NCI-H1048 (cell line): ENCODE measurements at regions not wholly inside any gene's neighbourhood (a gene's known extent, or its start where the extent isn't known, plus 50 kb on each side); places are given as distances from the start of the nearest gene placed in this dataset.

Source experiments
- DNase-seq: peaks from one replicate; lab custom pipeline; 2025; lab: John Stamatoyannopoulos, UW

DNA sequence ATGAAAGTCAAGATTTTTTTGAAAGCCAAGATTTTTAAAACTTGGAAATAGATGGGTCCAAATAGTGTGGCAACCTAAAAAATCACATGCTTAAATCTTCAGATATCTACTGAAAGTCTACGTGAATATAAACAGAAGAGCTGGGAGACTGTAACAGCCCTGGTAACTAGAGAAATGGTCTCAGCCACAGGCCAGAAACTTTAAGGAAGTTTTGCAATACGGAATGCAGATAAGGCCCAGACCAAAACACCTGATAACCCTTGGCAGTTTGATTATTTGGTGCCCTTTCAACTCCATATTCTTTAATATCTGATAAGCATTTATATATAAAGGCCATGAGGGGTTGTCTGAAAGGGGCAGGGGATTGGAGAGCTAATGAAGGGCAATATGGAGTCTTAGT, 537.3 kb upstream of the TGFBR2 start:
- no peak for DNase-seq

DNA sequence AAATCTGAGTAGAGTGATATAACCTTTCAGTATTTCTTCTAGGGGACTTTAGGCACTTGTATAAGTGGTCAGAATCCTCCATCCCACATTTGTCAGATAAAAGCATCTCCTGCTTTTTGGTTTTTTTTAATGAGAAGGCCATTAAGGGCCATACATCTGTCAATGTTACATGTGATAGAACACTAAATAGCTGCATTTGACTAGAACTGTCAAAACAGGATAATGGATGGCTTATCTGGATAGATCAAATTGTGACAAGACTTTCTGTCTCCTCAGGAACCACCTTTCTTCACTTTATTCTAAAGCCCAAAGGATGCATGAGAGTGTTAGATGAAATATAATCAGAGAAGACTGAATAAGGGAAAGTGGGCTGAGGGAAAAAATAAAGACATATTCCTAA, 533.4 kb upstream of the TGFBR2 start:
- no peak for DNase-seq

DNA sequence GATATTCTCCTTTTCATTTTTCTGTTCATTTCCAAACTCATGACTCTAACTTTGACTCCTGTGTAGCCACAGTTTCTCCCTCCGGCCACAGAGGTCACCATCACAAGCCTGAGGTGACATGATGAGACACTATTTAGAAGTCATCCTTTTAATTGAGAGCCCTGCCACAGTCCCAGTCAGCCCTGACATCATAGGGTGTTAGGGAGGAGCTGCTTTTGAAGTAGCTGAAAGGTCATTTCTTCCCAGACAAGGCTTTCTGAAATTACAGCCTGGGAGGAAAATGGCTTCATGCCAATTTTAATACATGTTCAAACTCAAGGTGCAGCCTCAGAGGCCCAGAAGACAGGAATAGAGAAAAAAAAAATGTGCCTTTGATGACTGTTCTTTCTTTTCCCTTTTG, 532.8 kb upstream of the TGFBR2 start:
- DNase-seq: no peak

DNA sequence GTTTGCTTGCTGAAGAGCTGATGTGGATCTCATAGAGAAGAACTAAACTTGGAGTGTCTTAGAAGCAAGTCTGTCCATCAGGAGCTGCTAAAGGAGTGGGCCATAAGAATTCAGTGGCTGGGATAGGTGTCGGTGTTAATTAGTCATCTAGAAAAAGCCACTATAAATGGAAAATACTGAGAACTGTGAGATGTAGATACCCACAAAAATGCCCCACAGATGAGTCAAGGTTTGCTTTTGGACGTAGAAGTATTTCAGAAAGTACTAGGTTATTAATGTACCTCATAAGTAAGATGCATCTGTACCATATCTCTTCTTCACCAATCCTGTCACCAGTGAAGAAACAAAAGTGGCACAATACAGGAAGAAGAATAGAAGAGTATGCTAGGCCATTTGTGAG, 530.9 kb upstream of the TGFBR2 start:
- DNase-seq: no peak

DNA sequence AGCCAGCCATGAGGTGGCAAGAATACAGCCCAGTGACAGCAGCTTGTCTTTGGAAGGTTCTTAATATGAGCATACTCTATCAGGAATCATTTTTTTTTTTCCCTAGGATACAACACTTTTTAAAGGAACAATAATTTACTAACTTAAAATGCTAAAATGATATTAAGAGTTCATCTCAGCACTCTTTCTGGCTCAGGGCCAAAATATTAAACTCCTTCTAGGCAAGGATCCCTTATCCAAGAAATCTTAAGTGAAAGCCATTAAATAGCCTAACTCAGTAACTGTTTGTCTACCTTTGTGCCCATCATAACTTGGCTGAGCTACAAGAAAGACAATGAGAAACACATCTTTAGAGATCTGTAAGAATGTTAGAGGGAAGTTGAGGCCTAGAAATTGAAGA, 529.5 kb upstream of the TGFBR2 start:
- no peak for DNase-seq

DNA sequence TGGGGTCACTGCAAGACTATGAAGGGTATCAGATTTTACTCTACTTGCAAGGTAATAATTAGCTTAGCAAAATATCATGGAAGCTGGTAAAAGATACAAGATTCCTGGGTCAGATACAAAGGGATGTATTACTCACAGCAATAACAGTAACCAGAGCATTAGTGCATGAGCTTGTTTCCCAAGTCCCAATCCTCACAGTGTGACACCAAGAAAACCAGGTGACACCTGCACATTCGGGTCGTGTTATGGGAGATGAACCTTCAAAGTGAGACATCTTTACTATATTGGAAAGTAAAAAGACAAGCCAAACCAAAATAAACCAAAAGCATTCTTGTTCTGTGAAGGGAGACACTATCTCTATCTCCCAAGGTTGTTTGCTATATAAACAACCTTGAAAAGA, 528.7 kb upstream of the TGFBR2 start:
- DNase-seq: no peak

DNA sequence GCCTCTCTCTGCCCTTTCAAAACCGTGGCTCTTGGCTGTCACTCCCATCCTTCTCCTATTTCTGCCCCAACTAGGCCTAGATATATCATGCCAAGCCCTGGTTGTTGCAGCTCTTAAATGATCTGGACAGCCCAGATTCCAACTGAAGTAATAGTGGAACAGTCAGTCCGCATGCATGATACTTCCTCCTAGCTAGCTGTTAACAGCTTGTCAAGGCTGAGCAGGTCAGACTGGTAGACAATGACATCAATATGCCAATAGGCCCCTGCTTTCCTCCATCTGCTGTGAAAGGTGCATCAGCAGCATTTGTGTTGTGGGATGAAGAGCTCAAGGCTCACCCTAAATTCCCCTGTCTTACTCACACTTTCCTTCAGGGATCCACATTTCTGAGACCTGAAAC, 527.7 kb upstream of the TGFBR2 start:
- DNase-seq: no peak

DNA sequence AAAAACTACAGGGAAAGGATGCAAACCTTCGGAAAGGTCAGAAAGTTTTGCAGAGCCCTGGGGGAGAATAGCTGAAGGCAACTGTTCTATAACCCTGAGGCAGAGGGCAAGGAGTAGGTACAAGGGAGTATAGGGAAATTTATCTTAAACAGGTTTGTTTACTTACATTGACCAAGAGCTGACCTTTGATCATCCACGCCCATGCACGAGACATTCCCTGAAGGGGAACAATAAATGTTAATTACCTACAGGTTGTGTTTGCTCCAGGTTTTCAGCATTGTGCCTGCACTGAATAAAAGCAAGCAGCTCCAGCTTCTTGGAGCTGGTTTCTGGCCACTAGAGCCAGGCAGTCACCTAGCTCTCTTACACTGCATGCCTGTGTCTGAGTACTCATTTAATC, 524.5 kb upstream of the TGFBR2 start:
- no peak for DNase-seq

DNA sequence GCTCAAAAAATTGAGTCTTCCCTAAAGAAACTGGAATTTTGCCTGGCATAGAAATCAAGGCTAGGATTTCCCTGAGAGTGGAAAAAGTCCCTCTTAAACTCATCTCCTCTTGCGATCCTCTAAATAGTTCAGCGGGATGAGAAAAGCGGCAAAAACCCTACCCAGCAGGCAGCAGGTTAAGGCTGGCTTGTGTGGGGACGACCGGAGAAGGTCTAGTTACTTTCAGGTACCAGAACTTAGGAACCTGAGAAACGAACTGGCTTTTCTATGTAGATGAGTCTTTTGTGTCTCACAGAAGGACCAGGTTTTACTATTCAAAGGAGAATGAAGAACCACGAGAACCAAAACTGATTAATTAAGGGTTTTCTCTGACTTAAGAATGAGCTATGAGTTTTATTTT, 523.7 kb upstream of the TGFBR2 start:
- DNase-seq: no peak

DNA sequence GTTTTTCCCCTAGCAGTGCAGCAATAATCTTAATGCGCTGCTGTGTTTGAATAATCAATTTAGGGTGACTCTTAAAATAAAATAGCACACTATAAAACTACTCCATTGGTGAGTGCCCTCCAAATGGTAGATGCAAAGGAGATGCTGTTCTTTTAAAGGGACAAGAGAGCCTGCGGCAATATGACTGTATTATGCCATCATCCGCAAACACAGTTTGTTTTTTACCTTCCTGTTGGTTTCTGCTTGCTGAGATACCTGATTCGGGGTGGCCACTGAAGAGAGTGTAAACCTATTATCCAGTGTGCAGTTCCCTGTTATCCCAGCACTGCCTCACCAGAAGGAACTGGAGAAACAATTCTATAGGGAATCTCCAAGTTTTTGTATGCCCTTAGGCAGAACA, 523.1 kb upstream of the TGFBR2 start:
- no peak for DNase-seq

DNA sequence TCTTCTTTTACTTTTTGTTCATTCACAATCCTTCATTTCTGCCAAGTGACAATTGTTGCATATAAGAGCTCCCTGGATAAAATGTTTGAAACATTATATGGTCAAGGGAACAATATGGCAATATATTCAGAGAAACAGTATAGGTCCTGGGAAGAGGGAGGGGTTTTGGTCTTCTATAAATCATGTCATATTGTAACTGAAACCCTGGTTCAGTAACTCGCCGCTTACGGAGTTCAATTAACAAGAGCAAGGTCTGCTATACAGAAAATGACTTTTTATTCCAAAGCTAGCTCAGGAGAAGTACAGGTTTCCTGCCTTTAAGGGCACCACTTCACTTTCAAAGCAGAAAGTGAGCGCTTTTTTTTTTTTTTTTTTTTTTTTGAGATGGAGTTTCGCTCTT, 522.1 kb upstream of the TGFBR2 start:
- DNase-seq: no peak

DNA sequence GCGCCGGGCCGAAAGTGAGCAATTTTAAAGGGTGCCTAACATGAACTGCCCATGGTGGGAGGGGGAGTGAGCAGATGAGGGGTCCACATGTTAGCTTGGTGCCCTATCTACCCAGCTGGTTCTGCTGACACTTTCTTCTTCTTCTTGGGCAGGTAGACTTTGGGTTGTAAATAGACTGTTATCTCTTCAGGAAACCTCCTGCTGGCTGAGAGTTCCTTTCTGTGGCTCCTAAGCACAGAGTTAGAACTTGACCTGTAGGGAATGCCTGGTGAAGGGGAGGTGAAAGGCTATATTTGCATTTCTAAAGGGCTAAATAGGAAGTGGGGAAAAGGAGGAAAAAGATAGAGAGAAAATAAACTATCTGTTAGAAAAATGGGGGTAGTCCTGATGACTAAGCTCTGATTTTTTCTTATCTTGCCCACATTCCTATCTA, 521.4 kb upstream of the TGFBR2 start:
- DNase-seq: no peak

DNA sequence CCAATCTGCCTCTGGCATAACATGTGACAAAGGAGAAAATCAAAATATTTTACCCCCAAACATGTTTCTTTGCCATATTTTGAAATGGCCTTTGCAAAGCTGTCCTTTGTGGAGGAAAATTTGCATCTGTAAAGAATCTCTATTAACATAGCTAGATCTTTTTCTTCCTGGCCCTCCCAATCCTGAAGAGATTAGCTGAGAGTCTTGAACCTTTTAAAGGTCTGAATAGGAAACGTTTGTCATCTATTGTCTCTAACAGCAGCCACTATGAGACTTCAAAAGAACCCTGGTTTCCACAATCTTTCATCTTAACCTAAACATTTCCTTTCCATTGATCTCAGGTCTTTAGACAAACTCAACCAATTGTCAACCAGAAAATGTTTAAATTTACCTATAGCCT, 520.9 kb upstream of the TGFBR2 start:
- no peak for DNase-seq

DNA sequence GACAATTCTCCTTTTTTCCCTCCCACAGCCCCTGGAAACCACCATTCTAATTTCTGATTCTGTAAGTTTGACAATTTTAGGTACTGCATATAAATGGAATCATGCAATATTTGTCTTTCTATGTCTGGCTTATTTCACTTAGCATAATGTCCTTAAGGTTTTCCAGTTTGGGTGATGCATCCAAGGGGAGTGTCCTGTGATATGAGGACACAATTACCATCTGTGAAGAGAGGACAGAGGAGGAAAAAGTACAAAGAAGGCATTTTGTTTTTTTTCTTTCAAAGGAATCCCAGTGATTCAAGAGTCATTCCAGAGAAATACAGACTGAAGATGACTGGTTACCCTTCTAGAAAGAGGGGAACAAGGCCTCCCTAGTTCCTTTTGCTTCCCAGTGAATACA, 514.7 kb upstream of the TGFBR2 start:
- DNase-seq: no peak

DNA sequence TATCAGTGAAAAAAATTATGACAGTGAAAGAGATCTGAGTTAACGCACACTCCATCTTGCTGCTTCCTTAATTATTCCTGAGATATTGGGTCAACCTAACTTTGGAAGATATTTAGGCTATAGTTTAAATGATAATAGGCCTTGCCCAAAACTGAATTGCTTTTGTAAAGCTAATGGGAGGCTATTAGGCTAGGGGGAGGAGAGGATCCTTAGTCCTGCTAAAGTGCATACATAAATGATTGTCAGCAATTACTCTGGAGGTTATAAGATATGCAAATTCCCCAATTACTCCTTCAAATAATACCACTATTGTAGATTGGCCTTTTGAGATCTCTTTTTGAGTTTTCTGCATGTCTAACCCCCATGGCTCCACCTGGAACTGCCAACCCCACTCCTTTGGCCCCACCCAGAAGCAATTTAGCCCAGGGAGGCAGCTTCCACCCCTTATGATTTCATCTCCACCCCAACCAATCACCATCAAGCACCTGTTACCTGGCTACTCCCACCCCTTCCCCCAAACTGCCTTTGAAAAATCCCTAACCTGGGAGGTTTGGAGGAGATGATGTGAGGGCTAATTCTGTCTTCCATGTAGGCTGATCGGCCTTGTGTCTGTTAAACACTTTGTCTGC, 509.3 kb upstream of the TGFBR2 start:
- no peak for DNase-seq

DNA sequence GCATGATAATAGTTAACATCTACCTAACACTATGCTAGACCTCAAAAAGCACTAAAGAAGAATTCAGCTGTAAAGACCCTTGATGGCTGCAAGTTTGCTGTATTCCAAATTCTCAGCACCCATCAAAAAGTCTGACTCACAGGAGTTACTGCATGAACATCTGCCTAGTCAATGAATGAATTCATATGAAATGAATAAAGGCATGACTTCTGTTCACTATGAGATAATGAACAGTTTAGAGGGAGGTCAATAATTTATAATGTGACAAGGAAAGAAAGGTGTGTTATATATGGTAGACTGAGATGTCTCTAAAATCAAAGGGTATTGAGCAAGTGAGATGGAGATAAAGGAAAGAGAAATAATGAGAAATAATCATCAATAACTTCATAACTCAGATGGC, 508.2 kb upstream of the TGFBR2 start:
- DNase-seq: no peak

DNA sequence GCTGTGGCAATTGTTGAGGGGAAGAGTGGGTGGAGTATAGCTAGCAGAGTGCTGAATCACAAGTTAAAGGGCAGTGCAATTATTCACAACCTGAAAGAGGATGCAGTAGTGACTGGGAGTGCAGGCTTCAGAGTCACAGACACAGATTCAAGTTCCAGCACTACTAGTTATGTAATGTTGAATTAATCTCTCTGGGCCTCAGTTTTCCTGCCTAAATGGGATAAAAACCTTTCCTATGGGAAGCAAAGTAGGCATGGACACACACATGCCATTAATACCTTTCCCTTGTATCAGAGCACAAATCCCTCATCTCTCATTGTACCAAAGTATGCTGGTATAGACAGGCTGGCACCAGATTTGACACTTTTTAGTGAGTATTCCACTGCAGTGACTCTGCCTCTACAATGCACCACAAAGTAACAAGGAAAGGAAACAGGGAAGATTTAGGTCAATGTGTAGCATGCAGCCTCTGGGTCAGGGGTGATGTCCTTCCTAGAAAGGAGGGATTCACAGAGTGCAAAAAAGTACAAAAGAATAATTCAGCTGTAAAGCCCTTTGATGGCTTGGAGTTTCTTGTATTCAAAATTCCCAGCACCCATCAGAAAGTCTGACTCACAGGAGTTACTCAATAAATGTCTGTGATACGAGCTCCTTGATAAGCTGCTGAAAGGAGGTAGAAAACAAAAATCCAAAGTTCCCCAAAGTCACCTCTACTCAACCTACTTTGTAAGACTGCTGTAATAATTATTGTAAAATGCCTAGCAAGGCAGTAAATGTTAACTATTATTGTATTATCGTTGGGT, 507.5 kb upstream of the TGFBR2 start:
- DNase-seq: no peak

DNA sequence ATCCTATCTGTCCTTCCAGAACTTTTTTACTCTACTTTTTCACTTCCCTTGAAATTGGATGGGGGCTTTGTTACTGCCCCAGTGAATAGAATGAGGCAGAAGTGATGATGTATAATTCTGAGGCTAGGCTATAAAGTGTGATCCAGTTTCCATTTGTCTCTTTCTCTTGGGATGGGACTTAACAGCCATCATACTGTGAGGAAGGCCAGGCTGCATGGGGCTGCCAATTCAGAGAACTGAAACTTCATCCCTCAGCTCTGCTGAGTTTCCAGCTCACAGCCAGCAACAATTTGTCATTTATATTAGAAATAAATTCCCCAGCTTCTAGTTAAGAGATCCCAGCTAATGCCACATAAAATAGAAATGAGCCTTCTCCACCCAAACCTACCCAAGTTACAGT, 504.0 kb upstream of the TGFBR2 start:
- no peak for DNase-seq

DNA sequence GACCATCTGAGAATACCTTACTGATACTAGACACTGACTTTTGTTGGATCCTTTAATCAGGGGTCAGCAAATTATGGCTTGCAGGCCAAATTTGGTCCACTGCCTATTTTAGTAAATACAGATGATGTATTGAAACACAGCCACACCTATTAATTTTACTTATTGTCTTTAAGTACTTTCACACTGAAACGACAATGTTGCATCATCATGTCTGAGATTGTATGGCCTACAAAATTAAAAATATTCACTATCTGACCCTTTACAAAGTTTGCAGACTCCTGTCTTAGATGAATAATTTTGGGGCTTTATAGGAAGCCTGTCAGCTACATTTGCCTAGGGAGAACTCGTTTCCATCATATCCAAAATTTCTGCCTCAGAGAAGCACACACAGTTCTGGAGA, 503.2 kb upstream of the TGFBR2 start:
- DNase-seq: no peak

DNA sequence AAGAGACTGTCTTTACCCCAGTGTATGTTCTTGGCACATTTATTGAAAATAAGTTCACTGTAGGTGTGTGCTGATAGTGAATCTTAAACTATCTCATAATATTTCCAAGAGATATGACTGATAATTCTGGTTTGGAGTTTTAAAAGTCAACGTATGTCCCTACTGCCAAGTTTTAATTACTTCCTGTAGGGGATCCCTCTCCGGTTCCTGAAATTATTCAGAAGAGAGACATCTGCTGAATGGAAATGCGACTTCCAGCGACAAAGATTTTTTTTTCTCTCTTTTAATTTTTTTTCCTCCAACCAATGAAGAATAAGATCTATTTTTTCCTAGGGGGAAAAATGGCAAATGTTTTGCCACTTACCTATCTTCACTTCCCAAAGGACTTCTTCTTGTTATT, 498.9 kb upstream of the TGFBR2 start:
- no peak for DNase-seq

DNA sequence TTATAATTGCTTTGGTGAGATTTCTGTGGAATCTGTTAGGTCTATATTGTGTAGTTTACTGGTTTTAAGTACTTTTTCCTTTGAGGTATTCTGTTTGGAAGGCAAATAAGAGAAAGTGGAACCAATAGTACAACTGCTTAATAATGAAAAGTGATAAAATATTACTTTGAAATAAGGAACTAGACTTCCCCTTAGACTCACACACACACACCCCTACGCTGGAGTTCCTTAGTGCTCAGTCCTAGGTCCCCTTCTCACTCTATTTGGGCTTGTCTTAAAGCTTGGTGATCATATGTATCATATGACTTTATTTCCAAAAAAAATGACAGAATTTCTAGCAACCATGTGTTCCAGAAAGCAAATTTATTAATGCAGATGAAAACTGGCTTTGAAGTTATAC, 494.0 kb upstream of the TGFBR2 start:
- DNase-seq: no peak

DNA sequence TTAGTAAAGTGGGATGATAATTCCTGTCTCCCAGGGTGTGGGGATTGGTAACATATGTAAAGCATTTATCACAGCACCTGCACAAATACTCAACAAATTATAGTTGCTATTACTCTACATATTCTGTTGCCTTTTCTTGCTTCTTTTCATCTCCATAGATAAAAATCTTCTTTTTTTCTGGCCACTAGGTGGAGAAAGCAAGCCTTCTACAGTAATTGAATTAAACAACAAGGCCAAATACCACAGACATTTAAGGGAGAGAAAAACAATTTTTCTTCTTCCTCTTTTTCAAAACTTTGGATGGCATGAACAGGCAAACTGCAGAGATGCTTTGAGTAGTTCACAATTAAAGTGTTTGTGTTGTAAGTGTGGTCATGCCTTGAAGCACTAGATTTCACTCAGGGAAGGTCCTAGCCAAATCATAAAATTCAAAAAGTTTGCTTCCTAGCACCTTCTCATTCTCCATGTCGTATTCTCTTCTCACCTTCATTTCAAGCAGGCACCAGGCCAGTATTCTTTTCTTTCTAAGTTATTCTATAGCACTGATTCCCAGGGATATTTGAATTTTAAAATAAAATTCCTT, 493.4 kb upstream of the TGFBR2 start:
- no peak for DNase-seq

DNA sequence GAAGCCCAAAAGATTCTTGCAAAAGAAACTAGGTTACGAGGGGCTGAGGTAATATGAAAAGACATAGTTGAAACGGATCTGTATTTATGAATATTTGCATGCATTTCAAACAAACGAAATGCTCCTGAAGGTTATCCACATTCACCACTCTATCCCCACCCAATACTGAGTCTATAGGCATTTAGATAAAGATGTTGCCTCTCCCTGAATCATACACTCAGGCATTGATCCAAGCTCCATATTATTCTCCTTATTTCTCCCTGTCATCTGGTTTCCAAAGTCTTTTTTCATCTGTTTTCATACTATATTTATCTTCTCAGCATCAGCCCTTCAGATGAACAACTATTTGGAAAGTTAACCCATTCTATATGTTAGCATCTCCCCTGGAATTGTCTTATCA, 492.5 kb upstream of the TGFBR2 start:
- DNase-seq: no peak

DNA sequence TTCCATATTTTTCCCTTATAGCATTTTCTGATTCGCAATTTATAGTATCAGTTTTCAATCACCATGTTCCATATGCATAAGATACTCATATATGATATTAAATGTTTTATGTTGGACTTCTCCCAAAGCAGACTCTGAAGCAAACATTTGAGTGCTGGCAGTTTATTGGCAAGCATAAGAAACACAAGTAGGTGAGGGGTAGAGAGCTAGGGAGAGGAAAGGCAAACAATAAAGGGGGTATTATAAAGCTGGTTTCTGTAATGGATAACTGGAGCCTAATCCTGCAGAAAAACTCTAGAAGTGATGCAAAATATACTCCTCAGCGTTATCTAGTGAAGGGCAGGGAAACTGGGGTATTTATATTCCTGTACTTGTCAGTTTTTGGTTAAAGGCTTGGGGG, 491.5 kb upstream of the TGFBR2 start:
- no peak for DNase-seq
